ENCODE measurements at regions not wholly inside any gene's neighbourhood (a gene's known extent, or its start where the extent isn't known, plus 50 kb on each side); places are given as distances from the start of the nearest gene placed in this dataset.
"Not testable (repeated sequence)": the region's sequence is repeated elsewhere in the genome, so short reads cannot be mapped to it uniquely, and the experiment has no call there.

GRCh38 chr14:45796006-45796405 lies 543.0 kb upstream of the MIS18BP1 start:
- not testable (repeated sequence) for H2AFZ ChIP-seq

DNA sequence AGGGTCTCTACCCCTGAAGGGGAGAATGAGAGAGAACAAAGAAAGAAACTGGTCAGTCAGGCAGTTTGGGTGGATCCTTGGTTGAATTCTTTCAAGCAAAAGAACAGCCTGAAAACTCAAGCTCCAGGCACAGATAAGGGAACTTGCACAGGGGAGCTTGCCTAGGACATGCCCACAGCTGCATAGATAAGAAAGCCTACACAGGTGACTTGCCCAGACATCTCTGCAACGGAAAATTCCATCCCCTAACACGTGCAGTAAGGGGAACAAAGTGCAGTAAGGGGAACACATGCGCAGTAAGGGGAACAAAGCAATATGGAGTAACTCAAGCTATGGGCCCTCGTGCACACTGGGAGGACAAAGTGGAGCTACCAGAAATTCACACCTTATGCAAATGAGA lies 540.1 kb upstream of the MIS18BP1 start:
- TF ChIP-seq ETS1 (IDR thresholded peaks at IDR 0.05) = no peak
- TF ChIP-seq, protein P1, sequence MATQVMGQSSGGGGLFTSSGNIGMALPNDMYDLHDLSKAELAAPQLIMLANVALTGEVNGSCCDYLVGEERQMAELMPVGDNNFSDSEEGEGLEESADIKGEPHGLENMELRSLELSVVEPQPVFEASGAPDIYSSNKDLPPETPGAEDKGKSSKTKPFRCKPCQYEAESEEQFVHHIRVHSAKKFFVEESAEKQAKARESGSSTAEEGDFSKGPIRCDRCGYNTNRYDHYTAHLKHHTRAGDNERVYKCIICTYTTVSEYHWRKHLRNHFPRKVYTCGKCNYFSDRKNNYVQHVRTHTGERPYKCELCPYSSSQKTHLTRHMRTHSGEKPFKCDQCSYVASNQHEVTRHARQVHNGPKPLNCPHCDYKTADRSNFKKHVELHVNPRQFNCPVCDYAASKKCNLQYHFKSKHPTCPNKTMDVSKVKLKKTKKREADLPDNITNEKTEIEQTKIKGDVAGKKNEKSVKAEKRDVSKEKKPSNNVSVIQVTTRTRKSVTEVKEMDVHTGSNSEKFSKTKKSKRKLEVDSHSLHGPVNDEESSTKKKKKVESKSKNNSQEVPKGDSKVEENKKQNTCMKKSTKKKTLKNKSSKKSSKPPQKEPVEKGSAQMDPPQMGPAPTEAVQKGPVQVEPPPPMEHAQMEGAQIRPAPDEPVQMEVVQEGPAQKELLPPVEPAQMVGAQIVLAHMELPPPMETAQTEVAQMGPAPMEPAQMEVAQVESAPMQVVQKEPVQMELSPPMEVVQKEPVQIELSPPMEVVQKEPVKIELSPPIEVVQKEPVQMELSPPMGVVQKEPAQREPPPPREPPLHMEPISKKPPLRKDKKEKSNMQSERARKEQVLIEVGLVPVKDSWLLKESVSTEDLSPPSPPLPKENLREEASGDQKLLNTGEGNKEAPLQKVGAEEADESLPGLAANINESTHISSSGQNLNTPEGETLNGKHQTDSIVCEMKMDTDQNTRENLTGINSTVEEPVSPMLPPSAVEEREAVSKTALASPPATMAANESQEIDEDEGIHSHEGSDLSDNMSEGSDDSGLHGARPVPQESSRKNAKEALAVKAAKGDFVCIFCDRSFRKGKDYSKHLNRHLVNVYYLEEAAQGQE (IDR thresholded peaks at IDR 0.05; ENCODE audit: unreplicated experiment) = no peak
- Histone ChIP-seq H3K27me3 (ENCODE audit: insufficient read depth) (no peaks in the 10 kb centered on the region), H4K20me1 (replicated peaks; ENCODE audit: insufficient read depth) (no peaks in the 10 kb centered on the region), H3F3A (replicated peaks; ENCODE audit: low read depth) (no peaks in the 10 kb centered on the region), H3K36me3 (ENCODE audit: insufficient read depth) (peaks cover 6% of the 10 kb centered on the region; the same call in 1 of the 2 replicates), H3K79me2 (replicated peaks; ENCODE audit: insufficient read depth) (no peaks in the 10 kb centered on the region), H2AFZ (peak overlapping the region; percentile 80; the same call in 1 of the 2 replicates), H3K4me1 (ENCODE audit: insufficient read depth) (no peaks in the 10 kb centered on the region), H3K9me2 (ENCODE audit: insufficient read depth) (peaks cover 3% of the 10 kb centered on the region; the same call in 1 of the 2 replicates), H3K4me2 (no peak overlapping the region), H3K27ac (ENCODE audit: low read depth) (no peak overlapping the region), H3K4me3 (no peak overlapping the region)
- H3K27me3 Mint-ChIP-seq (ENCODE audit: insufficient read depth, low read depth, poor library complexity) = no peaks in the 10 kb centered on the region
- no peak for ATAC-seq
- no peaks in the 10 kb centered on the region for H3K4me1 Mint-ChIP-seq
- H3K4me3 Mint-ChIP-seq = no peak overlapping the region
- no peak overlapping the region for H3K27ac Mint-ChIP-seq
- peaks cover 22% of the 10 kb centered on the region; the same call in 2 of the 3 replicates for H3K36me3 Mint-ChIP-seq (ENCODE audit: low read depth)
- DNase-seq (ENCODE audit: low spot score) = no peak
- peaks cover 30% of the 10 kb centered on the region for H3K9me3 Mint-ChIP-seq

More at GRCh38 chr14:45796006-45796405, 543.0 kb upstream of the MIS18BP1 start:
- not testable (repeated sequence) for ATAC-seq; H3K9me3 Mint-ChIP-seq; H3K27ac Mint-ChIP-seq; H3K27ac ChIP-seq (ENCODE audit: low read depth); H3K4me1 ChIP-seq (ENCODE audit: insufficient read depth); H3K4me3 ChIP-seq; H3K4me3 Mint-ChIP-seq; H3K27me3 ChIP-seq (ENCODE audit: insufficient read depth); H3K9me2 ChIP-seq (ENCODE audit: insufficient read depth); H3K4me1 Mint-ChIP-seq; H3F3A ChIP-seq (replicated peaks; ENCODE audit: low read depth); H3K27me3 Mint-ChIP-seq (ENCODE audit: insufficient read depth, low read depth, poor library complexity); H4K20me1 ChIP-seq (replicated peaks; ENCODE audit: insufficient read depth); H3K4me2 ChIP-seq; H3K79me2 ChIP-seq (replicated peaks; ENCODE audit: insufficient read depth); H3K36me3 ChIP-seq (ENCODE audit: insufficient read depth)
- H3K36me3 Mint-ChIP-seq (ENCODE audit: low read depth) = peaks cover 11% of the 10 kb centered on the region; the same call in 1 of the 3 replicates
- peak; percentile 33 for DNase-seq (ENCODE audit: low spot score)

DNA sequence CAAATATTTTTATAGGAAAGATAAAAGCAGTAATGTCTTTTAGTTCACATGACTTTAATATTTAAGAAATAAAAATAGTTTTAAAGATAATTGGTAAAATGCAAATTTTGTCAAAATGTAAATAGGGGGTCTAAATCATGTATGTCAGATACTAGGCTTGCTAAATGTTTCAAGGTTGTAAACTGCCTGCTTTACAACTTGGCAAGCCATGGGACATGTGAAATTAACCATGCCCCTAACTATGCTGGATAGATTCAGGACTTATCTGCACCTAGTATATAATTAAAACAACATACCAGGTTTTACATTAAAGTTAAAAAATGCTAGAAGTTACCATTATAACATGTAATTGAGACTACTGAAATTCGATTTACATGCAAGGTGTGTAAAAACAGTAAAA lies 537.3 kb upstream of the MIS18BP1 start:
- no peaks in the 10 kb centered on the region for H3K27me3 ChIP-seq (ENCODE audit: insufficient read depth)
- H3K4me2 ChIP-seq = no peak overlapping the region
- peaks cover 50% of the 10 kb centered on the region for H3K9me3 Mint-ChIP-seq
- H3K27ac Mint-ChIP-seq = no peak overlapping the region
- no peak overlapping the region for H3K27ac ChIP-seq (ENCODE audit: low read depth)
- no peaks in the 10 kb centered on the region for H3K79me2 ChIP-seq (replicated peaks; ENCODE audit: insufficient read depth)
- H3K4me1 Mint-ChIP-seq = no peaks in the 10 kb centered on the region
- TF ChIP-seq NANOG (IDR thresholded peaks at IDR 0.05; ENCODE audit: borderline replicate concordance) (no peak), CREB1 (CRISPR knock-in tag; IDR thresholded peaks at IDR 0.05; ENCODE audit: low read depth) (no peak), JUNB (IDR thresholded peaks at IDR 0.05; ENCODE audit: unreplicated experiment) (no peak), STAT1 (IDR thresholded peaks at IDR 0.05; ENCODE audit: unreplicated experiment) (no peak), ZNF114 (CRISPR knock-in tag; IDR thresholded peaks at IDR 0.05) (no peak), ZNF331 (CRISPR knock-in tag; IDR thresholded peaks at IDR 0.05; ENCODE audit: low read depth) (no peak), CTCF (conservative IDR thresholded peaks at IDR 0.05; ENCODE audit: low read depth in 2 of 2) (no peak)
- 0 out of 2 replicates have a peak, but pooled peaks cover 3% of the 10 kb centered on the region for H3K9me2 ChIP-seq (ENCODE audit: insufficient read depth)
- H4K20me1 ChIP-seq (replicated peaks; ENCODE audit: insufficient read depth) = no peaks in the 10 kb centered on the region
- DNase-seq (ENCODE audit: low spot score) (no peak), ATAC-seq (no peak)
- peaks cover 36% of the 10 kb centered on the region for H3K36me3 Mint-ChIP-seq (ENCODE audit: low read depth)
- H3K4me1 ChIP-seq (ENCODE audit: insufficient read depth) = no peaks in the 10 kb centered on the region
- H3K36me3 ChIP-seq (ENCODE audit: insufficient read depth) = peaks cover 13% of the 10 kb centered on the region; the same call in 1 of the 2 replicates
- H2AFZ ChIP-seq = no peak overlapping the region
- H3F3A ChIP-seq (replicated peaks; ENCODE audit: low read depth) = no peaks in the 10 kb centered on the region
- no peak overlapping the region for H3K4me3 ChIP-seq
- H3K27me3 Mint-ChIP-seq (ENCODE audit: insufficient read depth, low read depth, poor library complexity) = no peaks in the 10 kb centered on the region
- H3K4me3 Mint-ChIP-seq = no peak overlapping the region

Data from GM23338 (cell line).